ENCODE measurements at regions not wholly inside any gene's neighbourhood (a gene's known extent, or its start where the extent isn't known, plus 50 kb on each side); places are given as distances from the start of the nearest gene placed in this dataset.

DNA sequence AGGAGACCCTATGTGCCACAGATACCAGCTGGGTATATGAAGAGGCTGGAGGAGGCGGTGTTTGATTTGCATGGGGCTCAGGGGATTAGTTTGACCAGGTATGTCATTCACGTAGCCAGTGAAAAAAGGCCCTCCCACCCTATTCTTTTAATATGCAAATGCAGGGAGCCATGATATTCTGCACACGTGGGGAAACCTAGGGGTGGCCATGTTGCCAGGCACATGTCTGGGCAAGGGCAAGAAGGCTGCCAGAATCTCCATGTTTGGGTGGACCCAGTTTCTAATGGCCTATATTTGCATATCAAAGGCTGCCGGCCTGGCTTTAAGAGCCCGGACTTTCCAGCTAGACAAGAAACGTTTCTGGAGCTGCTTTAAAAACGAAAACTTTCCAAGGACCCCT lies 60.4 kb downstream of the SOX4 start:
- TF ChIP-seq, protein P1, sequence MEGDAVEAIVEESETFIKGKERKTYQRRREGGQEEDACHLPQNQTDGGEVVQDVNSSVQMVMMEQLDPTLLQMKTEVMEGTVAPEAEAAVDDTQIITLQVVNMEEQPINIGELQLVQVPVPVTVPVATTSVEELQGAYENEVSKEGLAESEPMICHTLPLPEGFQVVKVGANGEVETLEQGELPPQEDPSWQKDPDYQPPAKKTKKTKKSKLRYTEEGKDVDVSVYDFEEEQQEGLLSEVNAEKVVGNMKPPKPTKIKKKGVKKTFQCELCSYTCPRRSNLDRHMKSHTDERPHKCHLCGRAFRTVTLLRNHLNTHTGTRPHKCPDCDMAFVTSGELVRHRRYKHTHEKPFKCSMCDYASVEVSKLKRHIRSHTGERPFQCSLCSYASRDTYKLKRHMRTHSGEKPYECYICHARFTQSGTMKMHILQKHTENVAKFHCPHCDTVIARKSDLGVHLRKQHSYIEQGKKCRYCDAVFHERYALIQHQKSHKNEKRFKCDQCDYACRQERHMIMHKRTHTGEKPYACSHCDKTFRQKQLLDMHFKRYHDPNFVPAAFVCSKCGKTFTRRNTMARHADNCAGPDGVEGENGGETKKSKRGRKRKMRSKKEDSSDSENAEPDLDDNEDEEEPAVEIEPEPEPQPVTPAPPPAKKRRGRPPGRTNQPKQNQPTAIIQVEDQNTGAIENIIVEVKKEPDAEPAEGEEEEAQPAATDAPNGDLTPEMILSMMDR (IDR thresholded peaks at IDR 0.05): no peak
- TF ChIP-seq POLR2AphosphoS5 (IDR thresholded peaks at IDR 0.05; ENCODE audit: low read depth, low read length): no peak
